H1 (cell line): ENCODE measurements at regions not wholly inside any gene's neighbourhood (a gene's known extent, or its start where the extent isn't known, plus 50 kb on each side); places are given as distances from the start of the nearest gene placed in this dataset.

ENCODE experiments used
- CHD7 ChIP-seq: fragments of 300-600 bp; sonication (generic); IDR thresholded peaks from 2 replicates; pipeline ENCODE4 v1.7.1; 2012; ENCODE audit warnings: low read length, moderate library complexity, mild to moderate bottlenecking, inconsistent platforms; ENCODE audit not compliant: insufficient replicate concordance
- RFX5 ChIP-seq: IDR thresholded peaks from 2 replicates; pipeline ENCODE4 v1.6.1; 2011; ENCODE audit warnings: low read depth, low read length, improper control_type of control experiment, borderline replicate concordance
- TEAD4 ChIP-seq: IDR thresholded peaks from 2 replicates; pipeline ENCODE4 v1.6.1; 2012; ENCODE audit warnings: low read depth, low read length, inconsistent platforms, mixed read lengths
- USF2 ChIP-seq: IDR thresholded peaks from 2 replicates; pipeline ENCODE4 v1.6.1; 2011; ENCODE audit warnings: low read length, improper control_type of control experiment
- TF ChIP-seq, protein P1 (sequence below): IDR thresholded peaks from 2 replicates; pipeline ENCODE4 v1.6.1; 2011; ENCODE audit warnings: low read depth, mild to moderate bottlenecking, low read length; ENCODE audit not compliant: insufficient read depth

- TF ChIP-seq CHD7 (no peak), RFX5 (no peak), USF2 (no peak), TEAD4 (no peak)
- TF ChIP-seq, protein P1, sequence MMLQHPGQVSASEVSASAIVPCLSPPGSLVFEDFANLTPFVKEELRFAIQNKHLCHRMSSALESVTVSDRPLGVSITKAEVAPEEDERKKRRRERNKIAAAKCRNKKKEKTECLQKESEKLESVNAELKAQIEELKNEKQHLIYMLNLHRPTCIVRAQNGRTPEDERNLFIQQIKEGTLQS = no peak
Measured at GRCh38 chr3:59512066-59512465, 462.2 kb upstream of the CFAP20DC start (continued).
